CD14-positive monocyte (primary cell): ENCODE measurements at regions not wholly inside any gene's neighbourhood (a gene's known extent, or its start where the extent isn't known, plus 50 kb on each side); places are given as distances from the start of the nearest gene placed in this dataset.

ENCODE experiments used
- DNase-seq, 3 donors: peaks; one replicate each; pipeline ENCODE4 v3.0.0-alpha.2; 2011 to 2022
- H2AFZ ChIP-seq: 2 replicates; pipeline ENCODE4 v1.6.0; 2012; ENCODE audit warnings: mild to moderate bottlenecking, low read depth, low read length, inconsistent platforms; ENCODE audit not compliant: insufficient read depth, poor library complexity, severe bottlenecking
- H3K27ac ChIP-seq, 2 donors: 1 replicate in 1 of 2; 2 replicates in 1 of 2; pipeline ENCODE4 v1.5.1; 2012 to 2013; ENCODE audit warnings: low read length in 2 of 2, control low read depth in 1 of 2, inconsistent platforms in 1 of 2, low read depth in 1 of 2, mild to moderate bottlenecking in 1 of 2
- H3K27me3 ChIP-seq, 2 donors: one replicate each; pipeline versions ENCODE4 v1.6.0 to v1.6.1; 2011 to 2013; ENCODE audit warnings: low read length in 2 of 2; ENCODE audit not compliant: control insufficient read depth in 2 of 2, insufficient read depth in 2 of 2
- H3K36me3 ChIP-seq, 2 donors: replicated peaks in 1 of 2; 1 replicate in 1 of 2; 2 replicates in 1 of 2; pipeline versions ENCODE4 v1.5.1 to v1.6.1; 2012 to 2013; ENCODE audit warnings: low read length in 2 of 2, control low read depth in 1 of 2, inconsistent platforms in 1 of 2, mild to moderate bottlenecking in 1 of 2; ENCODE audit not compliant: insufficient read depth in 2 of 2, control insufficient read depth in 1 of 2
- H3K4me1 ChIP-seq, 2 donors: 1 replicate in 1 of 2; 2 replicates in 1 of 2; pipeline versions ENCODE4 v1.5.1 to v1.6.1; 2012 to 2013; ENCODE audit warnings: low read length in 2 of 2, control low read depth in 1 of 2, inconsistent platforms in 1 of 2, mild to moderate bottlenecking in 1 of 2, moderate library complexity in 1 of 2; ENCODE audit not compliant: insufficient read depth in 2 of 2, control insufficient read depth in 1 of 2
- H3K4me2 ChIP-seq: replicated peaks from 2 replicates; pipeline ENCODE3; 2012; ENCODE audit warnings: low read length, moderate library complexity, mild to moderate bottlenecking; ENCODE audit not compliant: poor library complexity, severe bottlenecking; ENCODE audit errors: extremely low read depth
- H3K4me3 ChIP-seq, 3 experiments: fragments of 200-600 bp in 1 of 3; sonication (generic) in 1 of 3; replicated peaks in 1 of 3; 1 replicate in 2 of 3; 2 replicates in 1 of 3; pipeline ENCODE4 v1.5.1; 2011 to 2013; ENCODE audit warnings: low read length in 3 of 3, mild to moderate bottlenecking in 3 of 3, control low read depth in 2 of 3, low read depth in 2 of 3, inconsistent platforms in 1 of 3, moderate library complexity in 1 of 3
- H3K79me2 ChIP-seq: 2 replicates; pipeline ENCODE4 v1.6.0; 2012; ENCODE audit warnings: mild to moderate bottlenecking, control low read depth, inconsistent platforms, low read length, moderate library complexity; ENCODE audit not compliant: insufficient read depth
- H3K9ac ChIP-seq: 2 replicates; pipeline ENCODE4 v1.6.0; 2017; ENCODE audit warnings: low read length, mild to moderate bottlenecking; ENCODE audit not compliant: insufficient read depth, poor library complexity, severe bottlenecking
- H3K9me3 ChIP-seq, 2 donors: replicated peaks in 1 of 2; 1 replicate in 1 of 2; 2 replicates in 1 of 2; pipeline versions ENCODE4 v1.5.1 to v1.6.1; 2012 to 2013; ENCODE audit warnings: low read length in 2 of 2, control low read depth in 1 of 2; ENCODE audit not compliant: control insufficient read depth in 1 of 2, insufficient read depth in 1 of 2
- H4K20me1 ChIP-seq: 2 replicates; pipeline ENCODE4 v1.6.0; 2012; ENCODE audit warnings: mild to moderate bottlenecking, low read length, control low read depth, moderate library complexity; ENCODE audit not compliant: insufficient read depth
- H3K27ac Mint-ChIP-seq, 7 donors: one replicate each; pipeline ENCODE4 v1.8.0; 2020; ENCODE audit warnings: mild to moderate bottlenecking in 7 of 7, mixed read lengths in 7 of 7, moderate library complexity in 6 of 7, inconsistent platforms in 2 of 7
- H3K27me3 Mint-ChIP-seq, 3 donors: one replicate each; pipeline ENCODE4 v1.8.0; 2021 to 2022; ENCODE audit warnings: low read depth in 3 of 3, mild to moderate bottlenecking in 3 of 3, mixed read lengths in 3 of 3, moderate library complexity in 3 of 3, inconsistent platforms in 1 of 3
- H3K36me3 Mint-ChIP-seq, 2 donors: one replicate each; pipeline ENCODE4 v1.8.0; 2020; ENCODE audit warnings: mixed read lengths in 2 of 2, inconsistent platforms in 1 of 2, mild to moderate bottlenecking in 1 of 2
- H3K4me1 Mint-ChIP-seq: one replicate; pipeline ENCODE4 v1.8.0; 2020; ENCODE audit warnings: mild to moderate bottlenecking, mixed read lengths
- H3K4me3 Mint-ChIP-seq, 2 donors: one replicate each; pipeline ENCODE4 v1.8.0; 2020; ENCODE audit warnings: mild to moderate bottlenecking in 2 of 2, mixed read lengths in 2 of 2, moderate library complexity in 1 of 2
- H3K9me3 Mint-ChIP-seq, 7 donors: one replicate each; pipeline ENCODE4 v1.8.0; 2020 to 2022; ENCODE audit warnings: mixed read lengths in 7 of 7, mild to moderate bottlenecking in 6 of 7, moderate library complexity in 6 of 7, inconsistent platforms in 2 of 7
- CTCF ChIP-seq: fragments of 200-600 bp; IDR thresholded peaks from one replicate; pipeline ENCODE4 v1.8.0; 2022; ENCODE audit warnings: antibody characterized with exemption, mild to moderate bottlenecking
- WGBS: methylation state at CpG from one replicate; pipeline ENCODE4 v1.1.5; 2013; ENCODE audit warnings: missing lambda C conversion rate; ENCODE audit not compliant: insufficient coverage; 5-methylcytosine and 5-hydroxymethylcytosine counted together
- intact Hi-C, 2 donors: fragments of 100-400 bp; cut with micrococcal nuclease; formaldehyde crosslinking; loops; one replicate each; pipeline versions ENCODE4 v1.15.0 to v1.15.1; 2023

GRCh38 chr3:181943285-181943684 is 231.6 kb downstream of the SOX2 start:
- no peaks in the 10 kb centered on the region for H3K27me3 ChIP-seq
- H3K4me3 ChIP-seq: no peak overlapping the region
- no peaks in the 10 kb centered on the region for H3K9me3 ChIP-seq
- Mint-ChIP-seq H3K9me3 (peaks cover 0 to 24% (median 5%) of the 10 kb centered on the region in 7 donors), H3K36me3 (no peaks in the 10 kb centered on the region), H3K4me1 (no peaks in the 10 kb centered on the region), H3K27ac (no peak overlapping the region), H3K27me3 (peaks cover 0 to 3% (median 1%) of the 10 kb centered on the region in 3 donors), H3K4me3 (no peak overlapping the region)
- H3K9ac ChIP-seq: no peak overlapping the region
- no peak overlapping the region for H2AFZ ChIP-seq
- no peak for DNase-seq
- no peaks in the 10 kb centered on the region for H3K36me3 ChIP-seq
- no peak overlapping the region for H3K27ac ChIP-seq
- no peaks in the 10 kb centered on the region for H4K20me1 ChIP-seq
- intact Hi-C loops: no loop called here
- no peaks in the 10 kb centered on the region for H3K4me1 ChIP-seq
- no peaks in the 10 kb centered on the region for H3K79me2 ChIP-seq
- 98% methylated on average over 4 of the region's 6 CpGs for WGBS
- no peak for TF ChIP-seq CTCF
- H3K4me2 ChIP-seq: no peak overlapping the region

DNA sequence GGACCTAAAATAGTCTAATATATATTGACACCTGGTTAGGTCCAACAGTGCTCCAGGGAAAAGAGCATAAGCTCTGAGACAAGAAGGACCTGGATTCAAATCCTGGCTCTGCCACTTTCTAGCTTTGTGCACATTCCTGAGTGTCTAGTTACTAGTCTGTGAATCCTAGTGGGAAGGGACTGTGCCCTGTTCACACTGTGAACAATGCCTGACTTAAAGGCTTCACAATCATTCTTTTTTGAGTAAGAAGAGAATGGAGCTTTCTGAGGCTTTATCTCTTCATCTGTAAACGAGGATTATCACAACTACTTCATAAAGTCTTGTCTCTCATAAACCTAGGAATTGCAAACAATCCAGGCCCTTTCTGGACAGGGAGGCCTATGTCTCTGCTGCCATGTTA is 235.9 kb downstream of the SOX2 start:
- no peak for DNase-seq
- Histone ChIP-seq H3K4me2 (no peak overlapping the region), H3K36me3 (no peaks in the 10 kb centered on the region), H3K9me3 (peaks cover 0 to 4% of the 10 kb centered on the region in 2 donors), H4K20me1 (no peaks in the 10 kb centered on the region), H3K27ac (no peak overlapping the region), H3K4me1 (no peaks in the 10 kb centered on the region), H3K4me3 (no peak overlapping the region), H2AFZ (no peak overlapping the region), H3K9ac (no peak overlapping the region), H3K27me3 (no peaks in the 10 kb centered on the region), H3K79me2 (no peaks in the 10 kb centered on the region)
- WGBS: no CpG with 5 or more reads among the region's 1 CpG
- Mint-ChIP-seq H3K4me3 (no peak overlapping the region), H3K9me3 (peaks cover 0 to 29% (median 7%) of the 10 kb centered on the region in 7 donors), H3K27ac (no peak overlapping the region), H3K4me1 (no peaks in the 10 kb centered on the region), H3K36me3 (no peaks in the 10 kb centered on the region), H3K27me3 (peaks cover 0 to 3% (median 0%) of the 10 kb centered on the region in 3 donors)
- no peak for TF ChIP-seq CTCF
- intact Hi-C loops: no loop called here
